ENCODE measurements at regions not wholly inside any gene's neighbourhood (a gene's known extent, or its start where the extent isn't known, plus 50 kb on each side); places are given as distances from the start of the nearest gene placed in this dataset.

DNA sequence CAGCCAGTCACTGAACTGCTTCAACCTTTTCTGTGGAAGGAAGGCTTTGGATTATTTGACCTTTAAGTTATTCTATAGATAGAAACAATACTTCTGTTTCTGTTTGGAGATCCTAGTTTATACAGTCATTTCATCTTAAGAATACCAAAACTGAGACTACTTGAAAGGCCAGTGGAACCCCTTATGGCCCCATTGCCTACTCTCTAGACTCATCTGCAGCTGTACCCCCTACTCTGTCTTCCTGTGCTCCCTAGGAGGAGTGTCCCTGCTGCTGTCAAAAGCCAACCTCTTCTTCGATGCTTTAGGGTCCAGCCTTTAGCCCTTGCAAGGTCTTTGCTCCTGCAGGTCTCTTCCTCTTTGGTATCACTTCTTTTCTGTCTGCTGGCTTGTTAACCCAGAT lies 169.6 kb downstream of the EDEM1 start:
- TF ChIP-seq ARNTL (CRISPR knock-in tag; IDR thresholded peaks at IDR 0.05; ENCODE audit: borderline replicate concordance, low read depth) (no peak), TCF4 (CRISPR knock-in tag; IDR thresholded peaks at IDR 0.05; ENCODE audit: borderline replicate concordance) (no peak), ZNF565 (CRISPR knock-in tag; conservative IDR thresholded peaks at IDR 0.05; ENCODE audit: low read depth) (no peak)
- TF ChIP-seq, protein P1, sequence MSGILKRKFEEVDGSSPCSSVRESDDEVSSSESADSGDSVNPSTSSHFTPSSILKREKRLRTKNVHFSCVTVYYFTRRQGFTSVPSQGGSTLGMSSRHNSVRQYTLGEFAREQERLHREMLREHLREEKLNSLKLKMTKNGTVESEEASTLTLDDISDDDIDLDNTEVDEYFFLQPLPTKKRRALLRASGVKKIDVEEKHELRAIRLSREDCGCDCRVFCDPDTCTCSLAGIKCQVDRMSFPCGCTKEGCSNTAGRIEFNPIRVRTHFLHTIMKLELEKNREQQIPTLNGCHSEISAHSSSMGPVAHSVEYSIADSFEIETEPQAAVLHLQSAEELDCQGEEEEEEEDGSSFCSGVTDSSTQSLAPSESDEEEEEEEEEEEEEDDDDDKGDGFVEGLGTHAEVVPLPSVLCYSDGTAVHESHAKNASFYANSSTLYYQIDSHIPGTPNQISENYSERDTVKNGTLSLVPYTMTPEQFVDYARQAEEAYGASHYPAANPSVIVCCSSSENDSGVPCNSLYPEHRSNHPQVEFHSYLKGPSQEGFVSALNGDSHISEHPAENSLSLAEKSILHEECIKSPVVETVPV (CRISPR knock-in tag; IDR thresholded peaks at IDR 0.05): no peak
- TF ChIP-seq, protein P2, sequence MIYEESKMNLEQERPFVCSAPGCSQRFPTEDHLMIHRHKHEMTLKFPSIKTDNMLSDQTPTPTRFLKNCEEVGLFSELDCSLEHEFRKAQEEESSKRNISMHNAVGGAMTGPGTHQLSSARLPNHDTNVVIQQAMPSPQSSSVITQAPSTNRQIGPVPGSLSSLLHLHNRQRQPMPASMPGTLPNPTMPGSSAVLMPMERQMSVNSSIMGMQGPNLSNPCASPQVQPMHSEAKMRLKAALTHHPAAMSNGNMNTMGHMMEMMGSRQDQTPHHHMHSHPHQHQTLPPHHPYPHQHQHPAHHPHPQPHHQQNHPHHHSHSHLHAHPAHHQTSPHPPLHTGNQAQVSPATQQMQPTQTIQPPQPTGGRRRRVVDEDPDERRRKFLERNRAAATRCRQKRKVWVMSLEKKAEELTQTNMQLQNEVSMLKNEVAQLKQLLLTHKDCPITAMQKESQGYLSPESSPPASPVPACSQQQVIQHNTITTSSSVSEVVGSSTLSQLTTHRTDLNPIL (CRISPR knock-in tag; IDR thresholded peaks at IDR 0.05; ENCODE audit: low read depth): no peak
- TF ChIP-seq, protein P3, sequence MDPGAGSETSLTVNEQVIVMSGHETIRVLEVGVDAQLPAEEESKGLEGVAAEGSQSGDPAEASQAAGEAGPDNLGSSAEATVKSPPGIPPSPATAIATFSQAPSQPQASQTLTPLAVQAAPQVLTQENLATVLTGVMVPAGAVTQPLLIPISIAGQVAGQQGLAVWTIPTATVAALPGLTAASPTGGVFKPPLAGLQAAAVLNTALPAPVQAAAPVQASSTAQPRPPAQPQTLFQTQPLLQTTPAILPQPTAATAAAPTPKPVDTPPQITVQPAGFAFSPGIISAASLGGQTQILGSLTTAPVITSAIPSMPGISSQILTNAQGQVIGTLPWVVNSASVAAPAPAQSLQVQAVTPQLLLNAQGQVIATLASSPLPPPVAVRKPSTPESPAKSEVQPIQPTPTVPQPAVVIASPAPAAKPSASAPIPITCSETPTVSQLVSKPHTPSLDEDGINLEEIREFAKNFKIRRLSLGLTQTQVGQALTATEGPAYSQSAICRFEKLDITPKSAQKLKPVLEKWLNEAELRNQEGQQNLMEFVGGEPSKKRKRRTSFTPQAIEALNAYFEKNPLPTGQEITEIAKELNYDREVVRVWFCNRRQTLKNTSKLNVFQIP (CRISPR knock-in tag; IDR thresholded peaks at IDR 0.05; ENCODE audit: borderline replicate concordance, low read depth): no peak
- TF ChIP-seq, protein P4, sequence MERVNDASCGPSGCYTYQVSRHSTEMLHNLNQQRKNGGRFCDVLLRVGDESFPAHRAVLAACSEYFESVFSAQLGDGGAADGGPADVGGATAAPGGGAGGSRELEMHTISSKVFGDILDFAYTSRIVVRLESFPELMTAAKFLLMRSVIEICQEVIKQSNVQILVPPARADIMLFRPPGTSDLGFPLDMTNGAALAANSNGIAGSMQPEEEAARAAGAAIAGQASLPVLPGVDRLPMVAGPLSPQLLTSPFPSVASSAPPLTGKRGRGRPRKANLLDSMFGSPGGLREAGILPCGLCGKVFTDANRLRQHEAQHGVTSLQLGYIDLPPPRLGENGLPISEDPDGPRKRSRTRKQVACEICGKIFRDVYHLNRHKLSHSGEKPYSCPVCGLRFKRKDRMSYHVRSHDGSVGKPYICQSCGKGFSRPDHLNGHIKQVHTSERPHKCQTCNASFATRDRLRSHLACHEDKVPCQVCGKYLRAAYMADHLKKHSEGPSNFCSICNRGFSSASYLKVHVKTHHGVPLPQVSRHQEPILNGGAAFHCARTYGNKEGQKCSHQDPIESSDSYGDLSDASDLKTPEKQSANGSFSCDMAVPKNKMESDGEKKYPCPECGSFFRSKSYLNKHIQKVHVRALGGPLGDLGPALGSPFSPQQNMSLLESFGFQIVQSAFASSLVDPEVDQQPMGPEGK (CRISPR knock-in tag; IDR thresholded peaks at IDR 0.05; ENCODE audit: borderline replicate concordance): no peak
